H4 (cell line): ENCODE measurements at regions not wholly inside any gene's neighbourhood (a gene's known extent, or its start where the extent isn't known, plus 50 kb on each side); places are given as distances from the start of the nearest gene placed in this dataset.
A peak's percentile ranks its signal among the peaks of the same experiment; 100 is the strongest.
"Not testable (repeated sequence)": the region's sequence is repeated elsewhere in the genome, so short reads cannot be mapped to it uniquely, and the experiment has no call there.

ENCODE experiments used
- DNase-seq: peaks from one replicate; pipeline ENCODE4 v3.0.0-alpha.2; 2015; ENCODE audit warnings: low spot score

DNA sequence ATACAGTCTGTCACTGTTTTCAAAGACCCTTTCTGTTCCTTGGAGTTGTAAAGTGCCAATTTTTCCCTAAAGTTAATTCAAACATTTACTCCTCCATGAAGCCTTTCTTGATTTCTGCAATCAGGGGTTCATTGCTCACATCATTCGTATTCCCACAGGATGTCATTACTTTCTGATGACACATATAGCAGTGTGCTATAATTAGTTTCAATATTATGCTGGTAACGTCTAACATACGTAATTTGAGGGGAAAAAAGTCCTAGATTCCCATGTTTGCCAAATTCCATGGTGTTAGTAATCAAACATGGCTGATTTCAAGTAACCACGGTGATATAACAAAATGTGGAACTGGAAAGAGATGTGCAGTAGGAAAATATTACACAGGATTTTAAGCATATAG is 468.2 kb upstream of the MEF2C start:
- peak; percentile 30 for DNase-seq

- no peak for DNase-seq
Observed at GRCh38 chr5:89350684-89351083, 467.7 kb upstream of the MEF2C start.

GRCh38 chr5:89349246-89349980 is 466.4 kb upstream of the MEF2C start:
- DNase-seq: no peak

DNA sequence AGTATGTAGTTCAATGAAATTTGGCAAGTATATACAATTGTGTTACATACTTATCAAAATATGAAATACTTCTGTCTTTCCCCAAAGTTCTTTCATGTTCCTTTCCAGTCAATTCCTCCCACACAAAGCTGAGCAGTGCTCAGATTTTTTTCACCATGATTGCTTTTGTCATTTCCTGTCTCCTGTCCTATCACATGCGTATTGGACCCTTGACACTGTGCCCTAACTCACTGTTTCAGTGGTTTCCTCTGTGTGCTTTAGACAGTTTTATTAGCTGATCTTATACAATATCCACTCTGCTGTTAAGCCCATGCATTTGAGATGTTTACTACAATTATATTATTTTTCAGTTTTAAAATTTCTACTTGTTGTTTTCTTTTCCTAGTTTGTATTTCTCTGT is 463.6 kb upstream of the MEF2C start:
- no peak for DNase-seq

DNA sequence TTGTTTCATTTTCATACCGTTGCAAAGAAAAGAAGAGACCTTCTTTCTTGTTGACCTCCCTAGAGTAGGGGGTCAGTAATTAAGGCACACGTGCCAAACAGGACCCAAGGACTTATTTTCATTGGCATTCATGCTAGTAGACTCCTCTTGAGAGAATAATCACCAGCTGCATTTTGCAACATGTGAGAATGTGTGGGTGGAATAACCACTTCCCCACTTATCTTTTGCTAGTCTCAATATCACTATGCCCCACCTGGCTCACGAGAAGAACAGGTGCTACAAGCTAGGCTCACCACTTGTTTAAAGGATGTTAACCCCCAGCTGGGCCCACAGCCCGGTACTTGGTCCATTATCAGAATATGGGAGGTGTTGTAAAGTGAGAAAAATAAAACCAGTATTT is 460.7 kb upstream of the MEF2C start:
- no peak for DNase-seq

DNA sequence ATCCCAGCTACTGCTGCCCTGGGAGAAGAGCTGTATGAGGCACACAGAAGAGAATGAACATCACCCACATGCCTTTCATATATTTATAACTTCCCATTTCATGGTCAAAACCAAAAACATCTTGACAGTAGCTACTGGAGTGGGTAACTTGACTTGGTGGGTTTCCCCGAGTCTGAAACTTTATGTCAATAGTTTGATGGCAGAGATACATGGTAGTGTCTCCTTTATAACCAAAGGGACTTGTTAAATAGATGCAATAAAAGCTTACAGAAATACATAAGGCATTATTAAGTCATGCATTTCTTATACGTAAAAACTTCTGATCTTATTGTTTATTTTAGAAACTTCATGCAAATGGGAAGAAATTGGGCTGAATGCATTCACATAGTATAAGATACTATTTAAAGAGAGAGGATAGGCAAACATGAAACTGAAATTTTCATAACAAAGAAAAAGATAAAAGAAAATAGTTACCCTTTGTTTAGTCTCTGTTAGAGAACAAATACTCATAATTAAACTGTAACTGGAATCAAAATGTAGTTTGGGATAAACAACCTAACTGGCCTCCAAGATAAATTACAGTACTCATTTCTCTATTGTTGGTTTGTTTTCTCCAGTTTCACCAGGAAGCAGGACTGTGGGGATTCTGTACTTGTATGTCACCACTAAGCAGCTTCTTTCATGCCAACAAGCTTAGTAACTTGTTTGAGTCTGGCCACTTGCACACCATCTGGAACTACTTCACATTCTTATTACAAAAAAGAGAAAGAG is 459.3 kb upstream of the MEF2C start:
- peak; percentile 66 for DNase-seq

DNA sequence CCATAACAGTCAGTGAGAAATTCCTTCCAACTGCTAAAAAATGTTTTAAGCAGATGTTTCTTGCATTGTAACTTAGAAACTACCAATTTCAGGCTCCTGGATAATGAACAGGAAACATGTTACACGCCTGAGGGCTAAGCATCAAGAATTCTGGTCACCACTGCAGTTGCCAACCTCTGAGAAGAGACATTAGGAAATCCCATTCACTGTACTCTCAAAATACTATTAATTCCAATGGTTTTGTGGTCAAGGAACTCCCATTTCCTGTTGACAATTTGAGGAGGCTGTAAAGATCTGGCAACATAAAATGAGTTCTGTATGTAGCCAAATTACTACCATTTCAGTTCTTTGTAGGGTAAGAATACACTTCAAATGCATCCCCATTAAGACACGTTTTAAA is 456.0 kb upstream of the MEF2C start:
- peak; percentile 69 for DNase-seq

- DNase-seq: no peak
Observed at GRCh38 chr5:89336111-89336510, 453.1 kb upstream of the MEF2C start.

GRCh38 chr5:89330140-89330539 is 447.2 kb upstream of the MEF2C start:
- DNase-seq: no peak

DNA sequence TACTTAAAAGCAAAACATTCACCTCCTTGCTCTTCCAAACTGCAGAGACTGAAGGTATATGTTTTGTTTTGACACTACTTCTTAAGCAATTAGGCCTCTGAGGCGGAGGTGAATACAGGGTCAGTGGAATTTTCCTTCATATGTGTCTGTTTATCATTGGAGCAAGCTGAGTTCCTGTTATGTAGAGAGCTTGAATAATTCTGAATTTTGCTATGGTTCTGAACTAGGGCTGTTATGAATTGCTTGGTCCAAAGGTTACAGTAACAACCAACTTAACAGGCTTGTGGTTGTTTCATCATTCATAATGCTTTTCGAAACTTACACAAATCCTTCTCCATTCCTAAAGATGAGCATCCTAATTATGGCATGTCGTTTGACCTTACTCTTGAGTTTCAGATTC is 444.6 kb upstream of the MEF2C start:
- no peak for DNase-seq

- no peak for DNase-seq
Observed at GRCh38 chr5:89324990-89325389, 442.0 kb upstream of the MEF2C start.

DNA sequence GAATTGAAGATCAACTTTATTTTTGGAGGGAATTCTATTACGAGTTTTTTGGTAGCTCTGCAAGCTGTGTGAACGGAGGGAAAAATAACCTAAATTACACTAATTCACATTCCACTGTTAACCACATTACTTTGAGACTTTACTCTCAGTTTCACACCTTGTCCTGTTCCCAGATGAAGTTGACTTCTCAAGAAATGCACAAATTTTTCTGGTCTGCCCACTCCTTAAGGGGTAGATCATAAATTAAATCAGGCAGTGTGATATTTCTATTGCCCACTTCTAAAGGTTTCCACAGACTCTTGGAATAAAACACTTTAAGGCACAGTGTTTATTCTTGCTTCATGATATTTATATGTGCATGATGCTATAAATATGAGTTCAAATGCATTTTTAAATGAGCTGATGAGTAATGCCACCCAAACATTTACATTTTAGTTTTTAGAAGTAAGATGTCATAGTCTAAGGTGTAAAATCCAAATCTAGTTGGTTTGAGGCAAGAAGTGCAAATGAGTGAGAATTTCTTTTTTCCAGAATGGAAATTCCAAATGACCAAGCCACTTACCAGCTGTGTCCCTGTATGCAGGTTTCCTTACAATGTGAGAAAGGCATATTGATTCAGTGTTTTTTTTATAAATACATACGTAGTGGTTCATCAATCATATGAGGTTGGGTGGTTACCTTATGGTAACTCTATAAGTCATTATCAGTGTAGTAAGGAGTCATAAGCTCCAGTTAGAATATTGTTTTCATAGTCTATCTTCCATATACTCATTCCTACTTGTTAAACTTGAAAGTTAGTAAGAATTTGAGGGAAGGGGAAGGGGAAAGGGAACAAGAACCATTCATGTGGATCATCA is 437.7 kb upstream of the MEF2C start:
- no peak for DNase-seq

GRCh38 chr5:89317838-89318237 is 434.9 kb upstream of the MEF2C start:
- not testable (repeated sequence) for DNase-seq

DNA sequence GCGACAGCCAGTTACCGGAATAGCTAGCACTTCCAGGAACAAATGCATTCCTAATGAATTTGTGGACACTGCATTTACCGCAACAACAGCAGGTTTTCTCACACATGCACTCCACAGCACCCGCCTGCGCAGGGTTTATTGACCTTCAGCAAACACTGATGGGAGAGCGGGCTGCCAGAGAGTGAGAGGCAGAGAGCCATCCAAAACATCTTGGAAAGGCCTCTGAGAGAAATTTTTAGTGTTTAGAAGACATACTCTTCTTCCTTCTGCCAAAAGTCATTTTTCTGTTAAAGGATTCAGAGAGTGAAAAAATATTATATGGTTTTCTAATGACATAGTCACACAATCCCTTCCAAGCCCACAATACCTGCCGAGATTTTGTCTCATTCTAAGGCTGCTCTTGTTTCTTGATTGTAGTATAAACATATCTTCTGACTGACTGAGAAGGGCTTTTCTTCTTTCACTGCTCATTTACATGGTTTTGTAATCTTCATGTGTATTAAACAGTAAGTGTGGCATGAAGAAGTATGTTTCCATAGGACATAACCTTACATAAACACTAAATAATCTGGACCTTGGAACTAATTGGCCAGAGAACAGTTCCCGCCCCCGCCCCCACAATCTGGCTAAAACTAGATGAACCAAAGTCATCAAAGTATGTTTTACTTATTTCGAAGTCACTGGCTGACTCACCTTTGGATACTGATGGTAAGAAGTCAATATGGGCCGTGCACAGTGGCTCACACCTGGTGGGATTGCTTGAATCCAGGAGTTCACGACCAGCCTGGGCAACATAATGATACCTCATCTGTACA is 432.5 kb upstream of the MEF2C start:
- no peak for DNase-seq

DNA sequence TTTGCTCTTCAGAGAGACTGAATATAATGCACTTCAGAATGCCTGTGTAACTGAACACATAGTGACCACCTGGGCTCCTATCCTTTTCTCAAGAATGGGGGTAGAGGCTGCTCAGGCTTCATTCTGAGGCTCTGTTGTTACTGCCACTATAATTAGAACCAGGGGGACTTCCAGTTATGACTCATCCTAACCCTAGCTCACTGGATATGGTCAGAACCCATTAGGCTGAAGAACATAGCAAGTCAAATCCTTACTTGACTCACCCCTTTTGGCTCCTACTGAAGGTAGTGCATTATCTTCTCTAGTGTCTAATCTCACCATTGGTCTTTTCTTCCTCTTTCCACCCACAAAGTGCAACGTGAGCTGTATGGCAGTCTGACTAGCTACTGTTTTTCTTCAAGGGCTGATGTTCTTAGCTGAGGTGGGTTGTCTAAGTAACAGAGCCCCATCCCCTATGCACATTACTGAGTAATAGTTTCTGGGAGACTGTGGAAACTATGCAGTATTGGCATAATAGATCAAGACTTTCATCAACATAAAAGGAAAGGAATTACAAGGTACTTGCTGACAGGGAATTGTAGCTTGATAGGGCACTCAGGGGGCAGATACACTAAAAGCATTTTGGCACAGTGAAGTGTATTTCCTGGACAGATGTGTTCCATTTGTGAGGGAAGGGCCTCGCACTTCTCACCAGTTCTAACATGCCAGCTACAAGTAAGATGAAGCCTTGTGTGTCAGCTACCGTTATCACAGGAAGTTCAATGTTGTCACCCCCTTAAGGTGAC is 431.0 kb upstream of the MEF2C start:
- peak; percentile 55 for DNase-seq

DNA sequence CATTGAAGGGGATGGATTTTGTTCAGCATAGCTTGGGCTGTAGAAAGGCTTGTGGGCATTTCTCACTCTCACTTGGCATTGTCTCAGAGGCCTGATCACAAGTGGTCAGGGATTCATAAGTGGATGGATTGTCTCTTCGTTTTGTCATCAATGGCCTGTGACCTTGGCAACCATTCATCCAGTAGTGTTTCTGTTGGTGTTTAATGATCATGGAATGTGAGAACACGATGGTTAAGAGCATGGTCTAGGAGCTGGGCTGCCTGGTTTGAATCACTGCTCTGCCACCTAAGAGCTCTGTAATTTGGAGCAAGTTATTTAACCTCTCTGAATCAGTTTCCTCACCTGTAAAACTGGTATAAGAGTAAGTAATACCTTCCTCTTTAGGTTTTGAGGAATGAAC is 430.1 kb upstream of the MEF2C start:
- DNase-seq: no peak

DNA sequence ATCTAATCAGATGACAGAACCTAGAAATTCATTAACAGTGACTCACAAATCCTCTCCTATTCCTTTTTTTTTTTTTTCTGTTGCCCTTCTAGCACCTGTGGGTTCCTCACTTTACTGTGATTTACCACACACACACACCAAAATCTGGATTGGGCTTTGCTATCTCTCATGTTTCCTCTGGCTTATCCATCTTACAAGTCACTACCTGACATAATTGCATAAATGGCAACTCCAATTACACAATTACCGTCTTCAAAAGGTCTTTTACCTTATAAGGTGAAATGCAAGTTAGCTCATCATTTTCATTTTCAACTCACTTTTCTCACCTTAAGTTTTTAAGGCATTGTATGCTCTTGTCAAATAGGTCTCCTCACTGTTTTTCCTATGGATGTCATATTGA is 426.3 kb upstream of the MEF2C start:
- DNase-seq: no peak

DNA sequence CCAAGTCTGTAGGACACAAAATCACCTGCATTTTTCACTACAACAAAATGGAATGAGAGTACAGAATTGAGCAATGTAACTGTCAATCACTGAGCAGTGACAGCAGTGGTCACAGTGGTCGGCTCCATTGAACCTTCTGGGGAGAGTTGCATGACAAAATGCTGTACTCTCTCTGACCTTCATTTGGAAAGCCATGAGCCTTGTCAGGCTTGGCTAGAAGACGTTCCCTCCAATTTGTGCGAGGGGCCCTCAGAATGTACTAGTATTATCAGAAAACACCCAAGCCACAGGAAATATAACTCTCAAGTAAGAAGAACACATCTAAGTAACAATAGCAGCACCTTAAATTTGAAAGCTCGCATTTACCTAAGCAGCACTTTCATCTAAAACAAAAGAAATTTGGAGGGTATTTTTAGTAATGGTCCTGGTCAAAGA is 425.6 kb upstream of the MEF2C start:
- no peak for DNase-seq

DNA sequence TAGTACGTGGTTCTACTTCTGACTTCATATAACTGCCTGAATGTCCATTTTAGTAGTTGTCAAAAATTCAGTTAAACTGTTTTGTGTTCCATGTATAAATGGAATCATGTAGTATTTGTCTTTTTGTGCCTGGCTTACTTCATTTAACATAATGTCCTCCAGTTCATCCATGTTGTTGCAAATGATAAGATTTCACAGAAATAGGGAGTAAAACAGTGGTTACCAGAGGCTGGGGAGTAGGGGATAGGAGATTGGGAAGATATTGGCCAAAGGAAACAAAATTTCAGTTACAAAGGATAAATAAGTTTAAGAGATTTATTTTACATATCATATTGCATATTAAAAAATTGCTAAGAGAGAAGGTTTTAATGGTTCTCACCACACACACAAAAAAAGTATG is 425.0 kb upstream of the MEF2C start:
- no peak for DNase-seq

DNA sequence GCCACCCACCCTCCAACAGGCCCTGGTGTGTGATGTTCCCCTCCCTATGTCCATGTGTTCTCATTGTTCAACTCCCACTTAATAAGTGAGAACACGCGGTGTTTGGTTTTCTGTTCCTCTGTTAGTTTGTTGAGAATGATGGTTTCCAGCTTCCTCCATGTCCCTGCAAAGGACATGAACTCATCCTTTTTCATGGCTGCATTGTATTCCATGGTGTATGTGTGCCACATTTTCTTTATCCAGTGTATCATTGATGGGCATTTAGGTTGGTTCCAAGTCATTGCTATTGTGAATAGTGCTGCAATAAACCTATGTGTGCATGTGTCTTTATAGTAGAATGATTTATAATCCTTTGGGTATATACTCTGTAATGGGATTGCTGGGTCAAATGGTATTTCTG is 424.2 kb upstream of the MEF2C start:
- not testable (repeated sequence) for DNase-seq

DNA sequence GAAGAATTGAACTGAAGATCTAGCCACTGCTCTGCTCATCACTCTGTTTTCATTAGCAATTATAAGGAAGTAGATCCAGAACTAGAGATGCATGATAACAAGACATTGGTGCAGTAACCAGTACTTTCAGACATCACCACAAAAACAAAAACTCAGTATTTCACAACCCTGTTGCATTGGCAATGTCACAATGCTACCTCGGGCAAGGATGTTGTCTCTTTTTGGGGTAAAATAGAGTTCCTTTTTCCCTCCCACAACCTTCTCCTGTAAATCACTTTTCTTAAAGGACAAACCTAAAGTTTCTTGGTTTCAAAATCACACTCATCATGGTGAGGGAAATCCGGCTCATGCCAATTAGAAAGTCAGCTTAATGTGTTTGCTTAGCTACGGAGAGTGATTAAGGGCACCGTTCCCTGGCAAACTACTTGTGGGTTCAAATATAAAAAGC is 420.1 kb upstream of the MEF2C start:
- no peak for DNase-seq
